Neural cell (in vitro differentiated cells): ENCODE measurements at regions not wholly inside any gene's neighbourhood (a gene's known extent, or its start where the extent isn't known, plus 50 kb on each side); places are given as distances from the start of the nearest gene placed in this dataset.

Experiments used
- EZH2 ChIP-seq: fragments of 200-600, 300-800 bp; shearing (Covaris generic), sonication (generic); IDR thresholded peaks from 2 replicates; pipeline ENCODE4 v1.6.1; 2014; ENCODE audit warnings: antibody characterized with exemption, low read length, borderline replicate concordance, mild to moderate bottlenecking; ENCODE audit not compliant: insufficient read depth, poor library complexity, severe bottlenecking
- POLR2AphosphoS5 ChIP-seq: IDR thresholded peaks from 2 replicates; pipeline ENCODE4 v1.6.1; 2012
- SMC3 ChIP-seq: fragments of 450-650 bp; conservative IDR thresholded peaks from 2 replicates; pipeline ENCODE4 v1.6.1; 2014; ENCODE audit warnings: antibody characterized with exemption, mild to moderate bottlenecking, moderate library complexity; ENCODE audit not compliant: poor library complexity
- TAF1 ChIP-seq: IDR thresholded peaks from 2 replicates; pipeline ENCODE4 v1.6.1; 2012; ENCODE audit warnings: low read depth
- TF ChIP-seq, protein P1 (sequence below): fragments of 450-650 bp; IDR thresholded peaks from 2 replicates; pipeline ENCODE4 v1.5.1; 2014; ENCODE audit warnings: antibody characterized with exemption, mild to moderate bottlenecking, moderate library complexity; ENCODE audit not compliant: poor library complexity, severe bottlenecking

GRCh38 chr7:19202599-19202998, 57.4 kb upstream of the FERD3L start:
- TF ChIP-seq, protein P1, sequence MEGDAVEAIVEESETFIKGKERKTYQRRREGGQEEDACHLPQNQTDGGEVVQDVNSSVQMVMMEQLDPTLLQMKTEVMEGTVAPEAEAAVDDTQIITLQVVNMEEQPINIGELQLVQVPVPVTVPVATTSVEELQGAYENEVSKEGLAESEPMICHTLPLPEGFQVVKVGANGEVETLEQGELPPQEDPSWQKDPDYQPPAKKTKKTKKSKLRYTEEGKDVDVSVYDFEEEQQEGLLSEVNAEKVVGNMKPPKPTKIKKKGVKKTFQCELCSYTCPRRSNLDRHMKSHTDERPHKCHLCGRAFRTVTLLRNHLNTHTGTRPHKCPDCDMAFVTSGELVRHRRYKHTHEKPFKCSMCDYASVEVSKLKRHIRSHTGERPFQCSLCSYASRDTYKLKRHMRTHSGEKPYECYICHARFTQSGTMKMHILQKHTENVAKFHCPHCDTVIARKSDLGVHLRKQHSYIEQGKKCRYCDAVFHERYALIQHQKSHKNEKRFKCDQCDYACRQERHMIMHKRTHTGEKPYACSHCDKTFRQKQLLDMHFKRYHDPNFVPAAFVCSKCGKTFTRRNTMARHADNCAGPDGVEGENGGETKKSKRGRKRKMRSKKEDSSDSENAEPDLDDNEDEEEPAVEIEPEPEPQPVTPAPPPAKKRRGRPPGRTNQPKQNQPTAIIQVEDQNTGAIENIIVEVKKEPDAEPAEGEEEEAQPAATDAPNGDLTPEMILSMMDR = no peak
- no peak for TF ChIP-seq TAF1
- TF ChIP-seq SMC3 = no peak
- TF ChIP-seq POLR2AphosphoS5 = no peak
- TF ChIP-seq EZH2 = no peak
